Left lung (tissue), 4 donors: ENCODE measurements at regions not wholly inside any gene's neighbourhood (a gene's known extent, or its start where the extent isn't known, plus 50 kb on each side); places are given as distances from the start of the nearest gene placed in this dataset.

Experiments
- ATAC-seq: fragments of 200-7000 bp; cut with Tn5 transposase; one replicate; pipeline ENCODE4 v1.9.1; 2020; ENCODE audit warnings: moderate library complexity
- DNase-seq, 4 donors: peaks; one replicate each; pipeline ENCODE4 v3.0.0-alpha.2; 2013 to 2020
- H3K27ac ChIP-seq, 2 donors: fragments of 200-600 bp; sonication (generic) in 1 of 2; one replicate each; pipeline versions ENCODE4 v1.5.0 to v1.8.0; 2020 to 2021
- H3K27me3 ChIP-seq, 2 donors: fragments of 200-600 bp; sonication (generic) in 1 of 2; one replicate each; pipeline versions ENCODE4 v1.5.0 to v1.8.0; 2020 to 2021
- H3K36me3 ChIP-seq, 2 donors: fragments of 200-600 bp; sonication (generic) in 1 of 2; one replicate each; pipeline versions ENCODE4 v1.5.0 to v1.8.0; 2020 to 2021
- H3K4me1 ChIP-seq, 2 donors: fragments of 200-600 bp; one replicate each; pipeline ENCODE4 v1.8.0; 2021
- H3K4me3 ChIP-seq, 2 donors: fragments of 200-600 bp; sonication (generic) in 1 of 2; one replicate each; pipeline versions ENCODE4 v1.5.0 to v1.8.0; 2020 to 2021; ENCODE audit warnings: mild to moderate bottlenecking in 1 of 2
- H3K9me3 ChIP-seq, 2 donors: fragments of 200-600 bp; sonication (generic) in 1 of 2; one replicate each; pipeline versions ENCODE4 v1.5.0 to v1.8.0; 2020 to 2021
- intact Hi-C, 2 donors: fragments of 100-400 bp; cut with DNase I; formaldehyde crosslinking; loops; one replicate each; pipeline versions ENCODE4 v1.11.2 to v1.14.2; 2022
- TF ChIP-seq, protein P1 (sequence below), 2 donors: fragments of 200-600 bp; sonication (generic) in 1 of 2; IDR thresholded peaks; one replicate each; pipeline versions ENCODE4 v1.5.0 to v1.8.0; 2021; ENCODE audit warnings: antibody characterized with exemption in 2 of 2
- donor health status: DM: no; HTN: yes; CAD: no.
- donor health status: DM: no; HTN: no; CAD: no.

DNA sequence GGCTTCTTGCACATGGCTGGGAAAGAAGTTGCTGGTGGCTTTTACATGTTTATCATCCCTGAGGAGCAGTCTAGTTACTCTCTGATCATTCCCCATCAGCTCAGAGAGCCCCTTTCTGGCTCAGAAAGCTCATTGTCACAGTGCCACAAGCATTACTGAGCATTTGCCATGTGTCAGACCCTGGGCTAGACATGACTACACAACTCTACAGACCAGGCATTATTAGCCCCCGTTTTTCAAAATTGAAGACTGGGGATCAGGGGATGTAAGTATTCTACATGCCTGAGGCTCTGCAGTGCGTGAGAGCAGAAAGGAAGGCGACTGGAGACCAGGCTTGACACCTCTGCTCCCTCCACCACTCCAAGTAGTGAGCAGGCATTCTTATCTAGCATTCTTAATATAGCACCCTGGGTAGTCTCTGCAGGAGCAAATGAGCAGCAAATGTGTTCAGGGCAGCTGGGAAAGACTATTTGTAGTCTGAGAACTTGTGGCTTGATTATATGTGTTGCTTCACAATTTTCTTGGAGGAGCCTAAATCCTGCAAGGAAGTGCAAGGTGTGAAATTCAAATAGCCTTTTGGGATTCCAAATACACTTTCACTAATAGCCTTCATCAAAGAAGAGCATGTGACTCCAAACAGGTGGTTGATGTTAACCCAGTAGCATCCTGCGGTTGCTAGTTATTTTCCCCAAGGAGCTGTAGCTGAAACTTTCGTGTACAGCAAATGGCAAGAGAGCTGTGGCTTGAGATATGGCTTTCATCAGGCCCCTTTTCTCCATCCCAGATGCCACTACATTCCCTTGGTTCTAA is 143.2 kb downstream of the DDX1 start:
- DNase-seq (no peak), ATAC-seq (no peak)
- Histone ChIP-seq H3K27me3 (no peaks in the 10 kb centered on the region), H3K4me1 (peaks cover 18 to 24% of the 10 kb centered on the region in 2 donors), H3K4me3 (no peak overlapping the region), H3K27ac (no peak overlapping the region), H3K36me3 (no peaks in the 10 kb centered on the region), H3K9me3 (no peaks in the 10 kb centered on the region)
- TF ChIP-seq, protein P1, sequence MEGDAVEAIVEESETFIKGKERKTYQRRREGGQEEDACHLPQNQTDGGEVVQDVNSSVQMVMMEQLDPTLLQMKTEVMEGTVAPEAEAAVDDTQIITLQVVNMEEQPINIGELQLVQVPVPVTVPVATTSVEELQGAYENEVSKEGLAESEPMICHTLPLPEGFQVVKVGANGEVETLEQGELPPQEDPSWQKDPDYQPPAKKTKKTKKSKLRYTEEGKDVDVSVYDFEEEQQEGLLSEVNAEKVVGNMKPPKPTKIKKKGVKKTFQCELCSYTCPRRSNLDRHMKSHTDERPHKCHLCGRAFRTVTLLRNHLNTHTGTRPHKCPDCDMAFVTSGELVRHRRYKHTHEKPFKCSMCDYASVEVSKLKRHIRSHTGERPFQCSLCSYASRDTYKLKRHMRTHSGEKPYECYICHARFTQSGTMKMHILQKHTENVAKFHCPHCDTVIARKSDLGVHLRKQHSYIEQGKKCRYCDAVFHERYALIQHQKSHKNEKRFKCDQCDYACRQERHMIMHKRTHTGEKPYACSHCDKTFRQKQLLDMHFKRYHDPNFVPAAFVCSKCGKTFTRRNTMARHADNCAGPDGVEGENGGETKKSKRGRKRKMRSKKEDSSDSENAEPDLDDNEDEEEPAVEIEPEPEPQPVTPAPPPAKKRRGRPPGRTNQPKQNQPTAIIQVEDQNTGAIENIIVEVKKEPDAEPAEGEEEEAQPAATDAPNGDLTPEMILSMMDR (IDR thresholded peaks at IDR 0.05), result no peak
- intact Hi-C loops, result no loop called here

DNA sequence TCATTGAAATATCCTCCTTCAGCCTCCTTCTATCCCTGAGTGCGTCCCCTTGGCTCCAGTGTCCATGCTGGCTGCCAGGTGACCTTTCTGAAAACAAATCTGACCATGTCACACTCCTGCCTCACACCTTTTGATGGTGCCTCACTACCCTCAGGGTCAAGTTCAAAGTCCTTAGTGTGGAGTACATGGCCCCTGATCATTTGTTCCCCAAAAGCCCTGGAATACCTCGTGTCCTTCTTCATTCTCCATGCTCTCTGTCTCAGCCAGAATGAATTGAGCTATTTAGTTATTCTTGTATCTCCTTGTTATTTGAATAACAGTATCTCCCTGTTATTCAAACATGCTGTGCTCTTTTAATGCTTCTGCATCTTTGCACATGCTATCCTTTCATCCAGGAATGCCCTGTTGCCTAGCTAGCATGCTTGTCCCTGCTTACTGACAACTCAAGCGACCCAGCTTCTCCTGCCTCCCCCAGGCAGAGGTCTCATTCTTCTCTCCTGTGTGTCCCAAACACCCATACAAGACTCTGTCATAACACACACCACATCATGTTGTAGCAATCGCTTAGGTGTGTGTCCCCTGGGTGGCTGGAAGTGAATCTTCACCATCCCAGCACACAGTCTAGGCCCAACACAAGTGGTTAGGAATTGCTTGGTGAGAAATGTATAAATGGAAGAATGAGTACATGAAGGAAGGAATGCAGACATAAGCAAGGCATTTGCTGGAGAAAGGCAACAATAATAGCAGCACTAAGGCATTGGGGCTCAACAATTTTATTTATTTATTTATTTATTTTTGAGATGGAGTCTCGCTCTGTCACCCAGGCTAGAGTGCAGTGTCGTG is 144.0 kb downstream of the DDX1 start:
- H3K9me3 ChIP-seq, result no peaks in the 10 kb centered on the region
- intact Hi-C loops, result no loop called here
- H3K36me3 ChIP-seq, result no peaks in the 10 kb centered on the region
- H3K4me1 ChIP-seq, result peaks cover 11 to 15% of the 10 kb centered on the region in 2 donors
- TF ChIP-seq, protein P1 (IDR thresholded peaks at IDR 0.05), result no peak
- ATAC-seq (no peak), DNase-seq (no peak)
- H3K27ac ChIP-seq, result no peak overlapping the region
- H3K27me3 ChIP-seq, result no peaks in the 10 kb centered on the region
- no peak overlapping the region for H3K4me3 ChIP-seq

DNA sequence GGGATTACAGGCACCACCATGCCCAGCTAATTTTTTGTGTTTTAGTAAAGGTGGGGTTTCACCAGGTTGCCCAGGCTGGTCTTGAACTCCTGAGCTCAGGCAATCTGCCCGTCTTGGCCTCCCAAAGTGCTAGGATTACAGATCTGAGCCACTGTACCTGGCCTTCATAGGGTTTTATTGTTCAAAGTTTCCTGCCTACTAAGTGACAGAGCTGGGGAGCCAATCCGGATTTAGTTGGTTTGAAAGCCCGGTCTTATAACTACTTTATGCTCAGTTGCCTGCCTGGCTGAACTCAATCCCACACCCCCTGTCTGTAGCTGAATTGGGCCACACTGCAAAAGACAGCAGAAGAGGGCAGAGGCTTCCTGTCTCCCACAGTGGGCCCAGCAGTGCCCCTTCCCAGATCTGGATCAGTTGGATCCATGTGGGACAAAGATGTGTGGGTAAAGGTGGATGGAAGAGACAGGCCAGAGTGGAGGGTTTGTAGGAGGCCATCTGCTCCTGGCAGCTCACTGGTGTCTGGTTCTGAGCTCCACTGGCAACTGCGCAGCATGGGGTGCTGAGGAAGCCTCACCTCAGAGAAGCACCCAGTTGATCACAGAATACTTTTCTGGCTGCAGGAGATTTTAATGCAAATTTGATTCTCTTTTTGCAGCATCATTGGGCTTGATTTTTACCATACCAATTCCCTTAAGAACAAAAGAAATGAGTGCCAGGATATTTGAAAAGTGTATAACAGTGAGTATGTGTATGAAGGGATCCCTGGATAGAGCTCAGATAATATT is 144.9 kb downstream of the DDX1 start:
- H3K27ac ChIP-seq, result no peak overlapping the region
- TF ChIP-seq, protein P1 (IDR thresholded peaks at IDR 0.05), result no peak
- intact Hi-C loops, result no loop called here

DNA sequence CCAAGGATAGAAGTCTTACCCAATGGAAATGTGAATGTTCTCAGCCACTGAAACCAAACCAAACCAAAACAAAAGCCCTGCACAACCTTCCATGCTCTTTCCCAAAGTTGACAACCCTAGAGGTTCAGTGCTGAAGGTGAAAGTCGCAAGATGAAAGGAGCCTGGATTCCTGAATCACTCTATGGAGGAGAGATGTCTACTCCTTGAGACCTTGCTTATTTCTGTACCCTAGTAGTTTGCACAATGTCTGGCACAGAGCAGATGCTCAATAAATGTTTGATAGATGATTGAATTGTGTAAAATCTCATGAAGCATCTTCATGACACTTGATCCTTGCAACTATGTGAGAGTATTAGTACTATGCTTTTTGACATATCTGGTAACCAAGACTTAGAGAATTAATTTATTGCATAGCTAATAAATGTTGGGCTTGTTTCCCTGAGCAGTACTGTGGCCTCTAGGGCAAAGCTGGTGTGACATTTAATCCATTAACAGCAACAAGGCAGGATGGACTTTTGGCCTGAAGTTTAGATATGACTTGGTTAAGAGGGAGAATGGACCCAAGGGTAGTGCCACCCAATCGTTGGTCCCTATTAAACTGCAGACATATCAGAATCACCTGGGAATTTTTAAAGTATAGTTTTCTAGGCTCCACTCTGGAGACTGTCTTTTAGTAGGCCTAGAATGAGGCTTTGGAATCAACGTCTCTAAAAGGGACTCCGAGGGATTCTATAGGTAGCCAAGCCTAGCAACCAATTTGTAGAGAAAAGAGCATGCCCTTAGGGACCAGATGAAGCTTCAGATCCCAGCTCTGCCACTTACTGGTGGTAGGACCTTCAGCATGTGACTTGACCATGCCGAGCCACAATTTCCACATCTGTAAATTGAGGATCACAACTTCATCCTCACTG is 145.9 kb downstream of the DDX1 start:
- Histone ChIP-seq H3K9me3 (no peaks in the 10 kb centered on the region), H3K27me3 (no peaks in the 10 kb centered on the region), H3K27ac (no peak overlapping the region), H3K4me3 (no peak overlapping the region), H3K4me1 (peaks cover 6 to 12% of the 10 kb centered on the region in 2 donors), H3K36me3 (no peaks in the 10 kb centered on the region)
- intact Hi-C loops, result no loop called here
- DNase-seq (no peak), ATAC-seq (no peak)
- TF ChIP-seq, protein P1 (IDR thresholded peaks at IDR 0.05), result no peak

More for the DNA sequence above, 144.9 kb downstream of the DDX1 start:
- H3K9me3 ChIP-seq, result no peaks in the 10 kb centered on the region
- H3K27me3 ChIP-seq, result no peaks in the 10 kb centered on the region
- H3K36me3 ChIP-seq, result no peaks in the 10 kb centered on the region
- ATAC-seq (no peak), DNase-seq (no peak)
- H3K4me1 ChIP-seq, result peaks cover 6 to 12% of the 10 kb centered on the region in 2 donors
- no peak overlapping the region for H3K4me3 ChIP-seq
